ENCODE measurements at regions not wholly inside any gene's neighbourhood (a gene's known extent, or its start where the extent isn't known, plus 50 kb on each side); places are given as distances from the start of the nearest gene placed in this dataset.

DNA sequence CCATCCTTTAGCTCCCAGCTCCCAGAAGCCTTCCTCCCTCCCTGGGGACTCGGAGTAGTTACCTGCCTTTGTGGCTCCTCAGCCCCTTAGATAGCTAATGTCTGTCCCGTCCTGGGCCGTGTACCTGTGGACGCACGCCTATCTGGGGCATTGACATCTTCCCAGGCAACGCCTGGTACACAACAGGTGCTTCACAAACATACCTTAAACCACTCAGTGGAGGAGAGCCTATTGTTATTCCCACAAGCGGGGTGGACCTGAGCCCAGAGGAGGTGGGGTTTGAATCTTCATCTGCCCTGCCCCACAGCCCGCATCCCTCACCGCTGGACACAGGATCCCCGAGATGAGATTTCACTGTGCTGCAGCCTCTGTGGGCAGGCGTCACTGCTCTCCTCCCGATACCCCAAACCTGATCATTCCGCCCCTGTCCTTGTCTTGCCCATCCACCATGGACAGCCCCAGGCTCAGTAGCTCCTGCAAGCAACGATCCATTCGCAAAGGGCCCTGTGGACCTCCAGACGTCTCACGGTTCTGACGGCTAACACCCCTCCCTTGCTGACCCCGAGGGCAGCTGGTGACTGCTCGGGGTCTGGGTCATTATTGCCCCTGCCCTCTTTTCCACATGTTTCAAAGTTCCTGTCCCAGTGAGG lies 73.8 kb upstream of the SHISAL1 start:
- no peak for ATAC-seq

DNA sequence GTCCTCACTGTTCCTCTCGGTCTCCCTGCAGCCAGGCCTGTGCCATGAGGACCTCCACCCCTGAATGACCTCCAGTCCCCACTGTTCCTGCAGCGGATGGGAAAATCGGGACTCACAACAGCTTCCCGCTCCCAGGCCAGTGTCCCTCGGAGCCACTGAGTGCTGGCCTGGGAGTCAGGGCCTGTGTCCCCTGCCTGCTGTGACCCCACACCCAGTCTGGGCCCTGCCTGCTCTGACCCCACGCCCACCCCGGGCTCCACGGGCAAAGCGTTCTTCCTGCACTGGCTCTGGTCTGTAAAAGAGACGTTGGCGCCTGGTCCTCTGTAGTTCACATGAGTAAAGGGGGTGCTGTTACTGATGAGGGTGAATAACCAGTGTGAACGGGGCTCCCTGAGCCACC lies 73.0 kb upstream of the SHISAL1 start:
- ATAC-seq = no peak

DNA sequence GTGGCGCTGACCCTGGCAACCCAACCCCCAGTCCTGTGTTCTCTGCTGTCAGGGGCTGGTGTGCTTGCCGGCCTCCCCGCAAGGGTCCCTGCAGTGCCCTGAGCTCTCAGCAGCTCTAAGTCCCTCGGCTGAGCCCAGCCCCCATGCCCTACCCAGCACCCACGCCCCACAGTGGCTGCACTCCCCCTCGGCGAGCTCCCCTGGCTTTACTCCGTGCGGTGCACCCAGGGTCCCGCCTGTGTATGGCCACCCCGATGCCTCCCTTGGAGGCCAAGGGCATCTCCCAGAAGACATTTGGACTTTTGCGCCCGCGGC lies 72.5 kb upstream of the SHISAL1 start:
- no peak for ATAC-seq

DNA sequence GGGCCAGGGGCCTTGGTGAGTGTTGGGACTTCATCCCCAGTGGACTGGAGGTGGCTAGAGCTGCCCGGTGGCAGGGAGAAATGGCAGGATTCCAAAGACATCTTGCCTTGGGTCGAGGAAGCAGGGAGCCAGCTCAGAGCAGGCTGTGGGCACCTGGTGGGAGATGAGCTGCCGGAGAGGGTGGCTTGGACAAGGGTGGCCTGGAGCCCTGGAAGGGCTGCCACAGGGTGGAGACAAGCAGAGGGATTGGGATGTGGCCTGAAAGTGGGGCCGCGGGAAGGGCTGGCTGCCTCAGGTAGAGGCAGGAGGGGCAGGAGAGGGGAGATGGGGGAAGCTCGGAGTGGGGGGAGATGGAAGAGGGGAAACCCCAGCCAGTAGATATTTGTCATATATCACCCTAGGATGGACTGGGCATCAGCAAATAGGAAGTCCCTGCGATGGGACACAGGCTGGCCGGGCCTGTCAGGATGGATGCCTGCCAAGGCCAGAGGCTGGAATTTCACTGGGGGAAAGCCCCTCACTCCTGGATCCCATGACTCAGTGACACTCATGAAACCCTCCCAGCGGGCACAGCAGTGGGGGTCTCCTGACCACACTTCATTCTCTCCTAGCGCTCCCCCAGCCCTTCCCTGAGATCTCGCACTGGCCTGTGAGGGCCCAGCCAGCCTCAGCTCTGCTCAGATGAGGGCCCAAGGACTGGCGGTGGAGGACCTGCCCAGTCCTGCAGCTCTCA lies 72.0 kb upstream of the SHISAL1 start:
- no peak for ATAC-seq

DNA sequence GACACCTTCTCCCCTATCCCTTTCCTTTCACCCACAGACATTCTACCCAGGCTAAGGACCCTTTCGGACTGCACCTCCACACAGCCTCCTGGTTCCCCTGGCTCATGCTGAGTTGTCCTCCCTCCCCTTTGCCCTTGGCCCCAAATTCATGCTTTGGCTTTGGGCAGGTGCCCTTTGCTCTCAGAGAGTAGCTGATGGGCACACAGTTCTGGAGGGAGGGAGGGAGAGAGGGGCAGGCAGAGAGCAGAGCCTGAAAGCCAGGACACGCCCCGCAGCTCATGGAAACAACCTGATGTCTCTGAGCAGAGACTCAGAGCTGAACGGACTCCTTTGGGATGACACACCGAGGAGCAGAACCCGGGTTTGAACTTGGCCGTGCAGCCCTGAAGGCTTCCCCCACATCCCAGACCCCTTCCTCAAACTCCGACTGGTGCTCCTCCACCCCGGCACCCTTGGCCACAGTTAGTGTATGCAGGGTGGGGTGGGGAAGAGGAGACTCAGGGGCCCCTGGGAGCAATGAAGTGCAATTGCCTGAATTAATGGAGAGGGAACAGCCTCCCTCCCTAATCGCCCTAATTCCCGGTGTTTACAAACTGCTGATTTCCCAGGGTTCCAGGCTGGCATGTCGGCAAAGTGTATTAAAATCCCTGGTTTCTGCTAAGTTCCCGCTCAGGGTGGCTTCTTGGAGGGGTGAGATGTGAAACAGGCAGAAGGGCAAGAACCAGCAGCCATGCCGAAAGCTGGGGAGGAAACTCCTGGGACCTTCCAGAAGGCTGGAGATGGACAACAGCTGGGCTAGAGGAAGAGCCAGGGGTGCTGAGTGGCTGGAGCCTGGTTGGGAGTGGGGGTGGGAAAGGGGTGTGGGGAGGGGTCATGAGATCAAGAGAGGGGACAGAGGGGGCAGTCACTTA lies 71.2 kb upstream of the SHISAL1 start:
- no peak for ATAC-seq

DNA sequence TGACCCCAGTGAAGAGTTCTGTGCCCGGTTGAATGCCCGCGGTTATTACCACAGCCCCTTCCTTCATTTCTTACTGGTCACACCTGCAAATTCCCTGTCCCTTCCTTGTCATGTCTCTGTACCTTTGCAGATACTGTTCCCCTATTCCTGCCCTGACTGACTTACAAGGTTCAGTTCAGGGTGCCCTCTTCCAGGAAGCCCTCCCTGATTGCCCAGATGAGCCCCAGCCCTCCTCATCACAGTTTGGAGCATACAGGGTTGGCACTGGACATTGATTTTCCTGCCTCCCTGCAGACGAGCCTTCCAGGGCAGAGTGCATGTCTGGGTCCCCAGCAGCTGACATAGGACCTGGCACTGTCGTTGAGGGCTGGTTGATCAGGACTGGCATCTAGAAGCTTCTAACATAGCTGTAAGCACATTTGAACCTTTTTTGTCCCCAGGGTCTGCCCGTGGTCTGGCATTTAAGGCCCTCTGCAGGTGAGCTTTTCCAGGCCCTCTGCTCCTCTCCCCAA lies 70.4 kb upstream of the SHISAL1 start:
- no peak for ATAC-seq

DNA sequence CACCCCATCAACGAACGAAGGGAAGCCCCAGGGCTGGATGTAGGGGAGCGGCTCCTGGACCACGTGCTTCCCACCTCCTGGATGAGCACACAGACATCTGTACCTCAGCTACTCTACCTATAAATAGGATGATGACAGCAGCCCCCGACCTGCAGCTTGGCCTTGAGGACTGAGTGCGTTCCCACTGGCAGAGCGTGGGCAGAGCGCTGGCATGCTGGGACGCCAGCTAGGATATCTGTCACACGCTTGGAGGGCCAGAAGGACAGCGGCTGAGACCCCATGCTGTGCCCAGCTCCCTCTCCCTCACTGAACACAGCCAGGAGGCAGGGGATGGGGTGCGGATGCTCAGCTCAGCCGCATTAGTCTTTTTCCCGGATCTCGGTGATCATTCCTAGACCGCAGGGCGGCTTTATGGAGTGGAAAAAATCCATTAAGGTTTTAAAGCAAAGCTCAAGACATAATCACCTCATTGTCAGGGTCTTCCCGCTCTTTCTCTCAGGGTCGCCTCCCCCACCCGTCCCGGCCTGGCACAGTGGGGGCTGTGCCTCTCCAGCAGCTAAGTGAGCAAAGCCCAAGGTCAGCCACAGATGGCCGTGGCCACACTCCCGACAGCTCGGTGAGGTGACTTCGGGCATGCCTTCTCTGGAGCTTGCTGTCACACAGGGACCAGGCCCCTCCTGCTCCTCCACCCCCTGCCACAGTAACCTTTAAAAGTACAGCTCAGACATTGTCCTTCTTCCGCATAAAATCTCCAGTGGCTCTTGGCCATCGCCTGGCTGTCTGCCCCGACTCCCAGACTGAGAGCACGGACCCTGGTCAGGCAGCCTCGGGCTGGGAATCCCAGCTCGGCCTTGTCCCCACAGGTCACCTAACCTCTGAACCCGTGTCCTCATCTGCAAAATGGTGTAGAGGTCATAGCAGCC lies 69.6 kb upstream of the SHISAL1 start:
- ATAC-seq = no peak

DNA sequence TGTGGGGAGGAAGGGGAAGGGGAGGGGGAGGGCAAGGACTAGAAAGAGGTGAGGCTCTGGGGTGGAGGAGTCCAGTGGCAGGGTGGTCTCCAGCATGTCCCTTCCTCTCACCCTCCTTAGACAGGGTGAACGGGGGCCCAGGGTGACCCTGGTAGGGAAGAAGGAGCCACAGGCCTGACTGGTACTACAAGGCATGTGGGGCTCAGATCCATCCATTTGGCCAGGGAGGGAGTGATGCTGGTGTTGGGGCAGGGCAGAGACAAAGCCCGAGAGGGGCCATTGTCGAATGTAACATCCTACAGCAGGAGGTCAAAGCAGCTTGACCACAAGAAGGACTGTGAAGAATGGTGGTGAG lies 69.0 kb upstream of the SHISAL1 start:
- no peak for ATAC-seq

DNA sequence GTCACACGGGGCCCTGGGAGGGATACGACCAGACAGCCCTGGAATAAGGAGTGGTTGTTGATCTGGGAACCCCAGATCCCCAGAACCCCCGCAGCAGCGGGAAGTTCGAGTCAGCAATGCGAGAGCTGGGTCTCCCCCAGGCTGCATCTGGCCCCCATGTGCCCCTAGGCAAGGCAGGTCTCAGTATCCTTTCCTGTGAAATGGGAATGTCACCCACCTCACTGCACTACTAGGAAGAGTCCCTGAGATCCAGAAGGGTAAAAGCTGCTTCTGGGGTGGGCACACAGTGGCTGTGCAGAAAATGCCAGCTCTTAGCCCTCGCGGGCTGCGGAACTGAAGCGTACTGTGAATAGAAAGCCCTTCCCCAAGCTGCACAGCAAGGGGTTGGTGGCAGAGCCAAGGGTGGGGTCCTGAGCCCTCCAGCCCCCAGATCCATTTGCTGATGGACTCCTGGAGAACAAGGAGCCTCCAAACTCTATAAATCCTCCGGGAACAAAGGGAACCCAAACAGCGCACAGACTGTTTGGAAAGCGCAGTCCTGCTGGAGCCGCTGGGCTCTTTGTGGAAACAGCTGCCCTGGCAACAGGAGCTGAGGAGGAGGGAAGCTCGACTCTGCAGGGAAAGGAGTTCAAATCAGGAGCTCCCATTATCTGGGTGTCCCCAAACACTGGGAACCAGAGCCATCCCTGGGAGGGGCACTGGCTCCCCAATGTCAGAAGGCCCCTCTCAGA lies 68.2 kb upstream of the SHISAL1 start:
- no peak for ATAC-seq

DNA sequence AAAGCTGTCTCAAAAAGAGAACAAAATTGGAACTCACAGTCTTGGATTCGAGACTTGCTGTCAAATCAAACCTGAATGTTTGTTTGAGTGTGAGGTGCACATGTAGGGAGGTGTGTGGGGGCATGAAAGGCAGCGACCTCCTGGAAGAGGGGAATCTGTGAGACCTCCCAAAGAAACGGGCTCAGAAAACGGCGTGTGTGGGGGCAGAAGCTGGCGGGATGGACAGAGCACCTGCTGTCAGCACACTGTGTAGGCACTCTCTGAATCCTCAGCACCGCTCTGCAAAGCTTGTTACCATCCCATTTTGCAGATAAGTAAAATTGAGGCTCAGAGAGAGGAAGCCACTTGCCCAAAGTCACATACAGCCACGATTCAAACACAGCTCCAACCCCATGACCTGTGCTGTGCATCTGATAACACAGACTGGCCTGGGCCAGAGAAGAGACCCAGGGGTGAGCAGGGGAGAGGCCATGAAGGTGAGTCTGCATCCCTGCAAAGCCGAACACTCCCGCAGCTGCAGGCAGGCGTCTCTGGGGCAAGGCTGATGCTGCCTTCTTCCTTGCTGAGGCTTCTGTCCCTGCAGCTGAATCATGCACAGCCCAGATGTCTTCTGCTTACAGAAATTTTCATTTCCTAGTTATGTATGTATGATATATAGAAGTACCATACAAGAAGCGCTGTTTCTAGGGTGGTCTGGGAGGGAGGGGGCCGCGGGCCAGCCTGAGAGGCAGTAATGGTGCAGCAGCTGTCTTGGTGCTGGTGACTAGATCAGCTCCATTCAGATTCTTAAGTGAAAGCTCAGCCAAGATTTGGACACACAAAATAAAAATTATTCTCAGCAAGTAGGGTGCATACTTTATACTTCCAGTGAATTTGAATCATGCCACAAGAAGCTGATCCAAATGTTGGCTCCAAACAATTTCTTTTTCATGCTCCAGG lies 67.3 kb upstream of the SHISAL1 start:
- no peak for ATAC-seq

DNA sequence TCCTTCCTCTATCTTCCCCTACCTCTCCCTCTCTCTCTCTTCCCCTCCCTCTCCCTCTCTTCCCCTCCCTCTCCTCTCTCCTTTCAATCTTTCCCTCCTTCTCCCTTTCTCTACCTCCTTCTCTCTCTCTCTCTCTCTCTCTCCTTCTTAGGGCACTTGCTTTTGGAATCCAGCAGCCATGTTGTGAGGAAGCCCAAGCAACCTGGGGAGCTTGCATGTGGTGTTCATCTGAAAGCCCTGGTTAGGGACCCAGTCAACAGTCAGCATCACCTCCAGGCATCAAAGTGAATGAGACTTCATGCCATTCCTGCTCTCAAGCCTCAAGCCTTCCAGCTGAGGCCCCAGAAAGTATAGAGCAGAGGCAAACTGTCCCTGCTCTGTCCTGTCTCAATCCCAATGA lies 65.6 kb upstream of the SHISAL1 start:
- no peak for ATAC-seq

DNA sequence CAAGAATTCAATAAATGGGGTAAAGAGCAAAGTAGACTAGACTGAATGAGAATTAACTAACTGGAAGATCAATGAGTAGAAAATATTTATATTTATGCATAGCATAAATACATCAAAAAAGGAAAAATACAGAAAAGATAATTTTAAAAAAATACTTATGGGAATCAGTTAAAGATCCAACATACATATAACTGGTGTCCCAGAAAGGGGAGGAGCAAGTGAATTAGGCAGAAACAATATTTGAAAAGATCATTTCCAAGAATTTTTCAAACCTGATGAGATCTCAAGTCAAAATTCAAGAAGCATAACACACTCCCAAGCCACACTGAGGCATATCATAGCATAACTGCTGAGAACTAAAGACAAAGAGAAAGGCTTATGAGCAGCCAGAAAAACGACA lies 62.7 kb upstream of the SHISAL1 start:
- no peak for ATAC-seq

DNA sequence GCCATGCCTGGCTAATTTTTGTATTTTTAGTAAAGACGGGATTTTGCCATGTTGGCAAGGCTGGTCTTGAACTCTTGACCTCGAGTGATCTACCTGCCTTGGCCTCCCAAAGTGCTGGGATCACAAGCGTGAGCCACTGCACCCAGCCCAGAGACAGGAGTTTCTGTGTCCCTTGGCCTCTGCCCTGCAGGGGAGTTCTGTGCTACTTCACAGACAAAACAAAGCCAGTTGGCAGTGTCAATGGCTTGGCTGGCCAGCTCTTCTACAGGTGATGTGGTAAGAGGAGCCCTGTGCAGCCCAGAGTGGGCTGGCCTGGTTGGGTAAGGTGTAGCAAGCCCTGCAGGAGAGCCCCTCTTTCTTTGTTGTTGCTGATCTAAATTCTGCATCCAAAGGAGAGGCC lies 60.5 kb upstream of the SHISAL1 start:
- ATAC-seq = no peak

DNA sequence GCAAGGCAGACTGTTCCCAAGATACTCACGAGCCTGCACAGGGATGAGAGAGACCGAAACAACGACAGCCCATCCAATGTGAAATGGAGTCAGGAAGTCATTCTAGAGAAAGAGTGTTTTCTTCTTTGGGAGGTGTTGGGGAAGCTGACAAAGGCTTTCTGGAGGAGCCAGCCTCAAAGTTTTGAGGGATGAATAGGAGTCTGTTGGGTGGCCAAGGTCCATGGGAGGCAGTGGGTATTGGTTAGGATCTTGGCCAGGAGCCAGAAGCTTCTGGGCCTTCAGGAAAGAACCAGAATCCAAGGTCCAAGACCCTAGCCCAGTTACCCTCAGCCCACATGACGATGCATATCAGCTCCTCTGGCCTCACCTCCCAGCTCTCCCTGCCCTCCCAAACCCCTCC lies 59.9 kb upstream of the SHISAL1 start:
- ATAC-seq = no peak

DNA sequence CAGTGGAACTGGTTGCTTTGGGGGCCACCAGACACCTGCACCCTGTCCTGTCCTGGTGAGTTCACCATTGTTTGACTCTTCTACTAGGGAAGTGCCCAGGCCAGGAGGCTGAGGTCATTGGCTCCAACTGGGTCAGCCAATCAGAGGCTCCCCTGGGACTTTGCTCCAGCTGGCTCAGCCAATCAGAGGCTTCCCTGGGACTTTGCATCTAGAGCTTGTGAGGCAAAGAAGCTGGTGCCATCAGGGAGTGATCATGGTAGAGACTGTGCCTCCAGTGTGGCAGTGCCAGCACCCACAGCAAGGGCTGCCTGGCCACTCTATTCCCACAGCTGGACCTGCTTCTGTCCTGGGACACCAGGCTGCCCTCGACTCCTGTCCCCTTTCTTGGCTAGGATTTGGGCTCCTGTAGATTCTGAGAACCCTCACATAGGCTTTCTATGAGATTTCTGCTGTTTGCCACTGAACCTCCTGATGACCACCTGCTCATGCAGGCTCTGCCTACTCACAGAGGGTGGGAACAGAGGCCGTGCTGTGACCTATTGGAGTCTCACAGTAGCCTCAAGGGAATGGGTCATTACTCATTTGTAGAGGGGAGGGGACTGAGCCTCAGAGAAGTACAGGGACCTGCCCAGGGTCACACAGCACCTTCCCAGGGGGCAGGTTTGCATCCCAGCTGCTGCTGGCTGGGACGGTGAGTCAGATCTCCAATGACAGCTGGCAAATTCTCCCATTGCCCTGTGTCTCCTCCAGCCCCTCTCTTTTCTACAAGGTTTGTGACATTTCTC lies 59.2 kb upstream of the SHISAL1 start:
- peak; percentile 10 for ATAC-seq

DNA sequence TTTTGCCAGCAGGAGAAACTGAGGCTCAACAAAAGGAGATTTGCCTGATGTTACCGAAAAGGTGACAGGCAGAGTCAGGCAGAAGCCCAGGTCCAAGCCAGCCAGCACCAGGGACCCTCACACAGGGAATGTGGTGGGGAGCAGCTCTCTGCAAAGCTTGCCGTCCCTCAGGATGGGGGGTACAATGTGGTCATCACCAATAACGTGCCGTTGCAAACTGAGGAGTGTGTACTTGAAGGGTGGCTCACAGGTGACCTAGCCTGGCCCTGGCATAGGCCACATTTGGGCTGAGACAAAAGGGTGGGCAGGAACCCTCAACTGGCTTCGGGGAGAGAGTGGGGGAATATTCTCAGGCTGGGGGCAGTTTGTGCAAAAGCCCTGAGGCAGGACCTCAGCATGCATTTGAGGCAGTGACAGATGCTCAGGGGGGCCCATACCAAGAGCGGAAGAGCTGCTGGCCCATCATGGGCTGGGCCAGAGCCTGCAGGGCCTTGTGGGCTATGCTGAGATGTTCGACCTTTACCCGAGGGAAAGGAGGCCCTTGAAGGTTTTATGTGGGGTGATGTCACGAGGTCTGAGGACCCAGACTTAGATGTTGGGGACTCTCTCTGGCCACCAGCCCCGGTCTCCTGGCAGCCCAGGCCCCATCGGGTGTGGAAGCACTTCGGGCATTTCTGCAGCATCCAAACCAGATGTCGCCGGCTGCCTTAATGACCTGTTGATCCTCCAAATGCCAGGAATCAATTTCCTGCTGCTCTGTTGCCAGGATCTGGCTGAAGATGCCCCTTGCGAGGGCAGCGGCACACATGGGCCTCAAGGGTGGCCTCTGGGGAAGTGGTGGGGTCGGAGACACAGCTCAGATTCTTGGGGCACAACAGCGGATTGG lies 57.4 kb upstream of the SHISAL1 start:
- no peak for ATAC-seq

DNA sequence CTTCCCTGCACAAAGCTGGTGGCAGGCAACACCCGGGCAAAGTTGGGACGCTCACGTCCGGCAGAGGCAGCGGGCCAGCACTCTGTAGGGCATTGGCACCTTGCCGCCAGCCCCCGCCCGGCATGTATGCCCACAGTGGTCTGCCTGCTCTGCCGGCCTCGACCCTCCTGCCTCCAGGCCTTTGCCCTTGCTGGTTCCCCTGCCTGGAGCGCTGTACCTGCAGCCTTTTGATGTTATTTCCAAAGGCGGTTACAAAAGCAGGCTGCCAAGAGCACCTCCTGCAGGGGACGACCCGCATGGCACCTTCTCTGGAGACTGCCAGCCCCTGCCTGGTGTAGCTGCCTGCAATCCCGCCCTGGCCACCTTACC lies 56.5 kb upstream of the SHISAL1 start:
- no peak for ATAC-seq

DNA sequence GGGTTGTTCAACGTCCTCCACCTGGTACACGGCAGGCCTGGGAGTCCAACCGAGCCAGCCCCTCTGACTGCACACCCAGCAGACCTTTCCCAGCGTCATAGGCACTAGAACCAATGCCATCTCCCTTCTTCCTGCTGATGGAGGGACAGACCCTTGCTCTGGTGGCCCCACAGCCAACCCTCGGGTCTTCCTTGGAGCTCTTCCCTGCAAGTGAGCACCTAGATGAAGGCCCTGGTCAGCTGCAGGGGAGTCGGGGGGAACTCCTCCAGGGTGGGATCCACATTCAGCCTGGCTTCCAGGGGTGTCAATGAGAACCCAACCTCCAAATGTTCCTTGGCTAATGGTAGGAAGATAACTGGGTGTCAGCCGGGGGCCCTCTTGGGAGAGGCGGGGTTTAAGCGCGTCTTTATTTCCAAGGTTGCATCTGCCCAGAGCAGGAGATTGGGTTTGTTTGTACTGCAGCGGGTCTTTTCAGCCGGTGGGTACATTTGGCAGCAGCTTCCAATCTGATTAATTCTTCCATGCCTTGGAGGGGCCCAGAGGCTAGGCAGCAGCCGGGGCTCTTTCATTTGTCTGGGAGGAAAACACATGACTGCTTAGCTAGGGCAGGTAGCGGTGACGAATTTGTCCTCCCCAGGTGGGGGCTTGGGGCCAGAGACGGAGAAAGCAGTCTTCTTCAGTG lies 56.0 kb upstream of the SHISAL1 start:
- ATAC-seq = no peak

Measured in esophagus mucosa (tissue), 1 donor.